IMR-90 (cell line): ENCODE measurements at regions not wholly inside any gene's neighbourhood (a gene's known extent, or its start where the extent isn't known, plus 50 kb on each side); places are given as distances from the start of the nearest gene placed in this dataset.

Experiments
- CEBPB ChIP-seq: IDR thresholded peaks from 2 replicates; pipeline ENCODE4 v1.6.1; 2012; ENCODE audit warnings: low read depth, low read length, improper control_type of control experiment
- CTCF ChIP-seq: conservative IDR thresholded peaks from 2 replicates; pipeline ENCODE4 v1.5.1; 2012; ENCODE audit warnings: mild to moderate bottlenecking, low read depth, low read length, improper control_type of control experiment
- SMC3 ChIP-seq: fragments of 150-350 bp; IDR thresholded peaks from 2 replicates; pipeline ENCODE4 v1.6.1; 2016; ENCODE audit warnings: low read depth, mild to moderate bottlenecking, antibody characterized with exemption, low read length, moderate library complexity

GRCh38 chr4:66887061-66887460 lies 658.2 kb downstream of the CENPC start:
- no peak for TF ChIP-seq CTCF
- no peak for TF ChIP-seq SMC3
- TF ChIP-seq CEBPB, result no peak
